Mesenchymal stem cell (in vitro differentiated cells and primary cell): ENCODE measurements at regions not wholly inside any gene's neighbourhood (a gene's known extent, or its start where the extent isn't known, plus 50 kb on each side); places are given as distances from the start of the nearest gene placed in this dataset.

Experiments
- DNase-seq: peaks from one replicate; pipeline ENCODE4 v3.0.0-alpha.2; 2013
- H2AFZ ChIP-seq: one replicate; pipeline ENCODE4 v1.6.1; 2013; ENCODE audit warnings: low read depth, mild to moderate bottlenecking, control low read depth, inconsistent platforms, low read length, moderate library complexity
- H2AK5ac ChIP-seq: 2 replicates; pipeline ENCODE4 v1.6.1; 2013; ENCODE audit warnings: low read length, moderate library complexity, mild to moderate bottlenecking, inconsistent platforms; ENCODE audit not compliant: severe bottlenecking
- H2BK120ac ChIP-seq: one replicate; pipeline ENCODE4 v1.6.1; 2013; ENCODE audit warnings: low read depth, mild to moderate bottlenecking, inconsistent platforms, low read length, moderate library complexity
- H2BK12ac ChIP-seq, 2 experiments: one replicate each; pipeline ENCODE4 v1.6.1; 2013; ENCODE audit warnings: inconsistent platforms in 2 of 2, low read length in 2 of 2, mild to moderate bottlenecking in 2 of 2, moderate library complexity in 2 of 2, control low read depth in 1 of 2
- H2BK15ac ChIP-seq: one replicate; pipeline ENCODE4 v1.6.1; 2013; ENCODE audit warnings: mild to moderate bottlenecking, low read depth, inconsistent platforms; ENCODE audit not compliant: poor library complexity, severe bottlenecking
- H2BK5ac ChIP-seq: 2 replicates; pipeline ENCODE4 v1.6.1; 2013; ENCODE audit warnings: low read depth, mild to moderate bottlenecking, low read length, control low read depth, inconsistent platforms; ENCODE audit not compliant: poor library complexity, severe bottlenecking
- H3K14ac ChIP-seq, 2 experiments: one replicate each; pipeline ENCODE4 v1.6.1; 2013; ENCODE audit warnings: inconsistent platforms in 2 of 2, low read length in 2 of 2, control low read depth in 1 of 2, mild to moderate bottlenecking in 1 of 2, moderate library complexity in 1 of 2
- H3K18ac ChIP-seq, 2 experiments: one replicate each; pipeline ENCODE4 v1.6.1; 2013; ENCODE audit warnings: inconsistent platforms in 2 of 2, low read length in 2 of 2, control low read depth in 1 of 2, low read depth in 1 of 2, mild to moderate bottlenecking in 1 of 2
- H3K23ac ChIP-seq, 2 experiments: one replicate each; pipeline ENCODE4 v1.6.1; 2013; ENCODE audit warnings: inconsistent platforms in 2 of 2, low read length in 2 of 2, mild to moderate bottlenecking in 2 of 2, moderate library complexity in 2 of 2, control low read depth in 1 of 2
- H3K27ac ChIP-seq: 2 replicates; pipeline ENCODE4 v1.5.1; 2013; ENCODE audit warnings: mild to moderate bottlenecking, moderate library complexity, low read length, control low read depth, inconsistent platforms; ENCODE audit not compliant: poor library complexity, severe bottlenecking
- H3K27me3 ChIP-seq, 2 experiments: 2 replicates each; pipeline versions ENCODE4 v1.6.1 to v1.7.0; 2013; ENCODE audit warnings: low read length in 2 of 2, mild to moderate bottlenecking in 2 of 2, moderate library complexity in 2 of 2, control low read depth in 1 of 2, inconsistent platforms in 1 of 2; ENCODE audit not compliant: control insufficient read depth in 1 of 2, insufficient read depth in 1 of 2
- H3K36me3 ChIP-seq, 2 experiments: 2 replicates each; pipeline versions ENCODE4 v1.6.1 to v1.7.0; 2013; ENCODE audit warnings: low read length in 2 of 2, control low read depth in 1 of 2, inconsistent platforms in 1 of 2, low read depth in 1 of 2, mild to moderate bottlenecking in 1 of 2; ENCODE audit not compliant: insufficient read depth in 2 of 2, control insufficient read depth in 1 of 2
- H3K4ac ChIP-seq, 2 experiments: one replicate each; pipeline ENCODE4 v1.6.1; 2013; ENCODE audit warnings: inconsistent platforms in 2 of 2, low read length in 2 of 2, mild to moderate bottlenecking in 2 of 2, moderate library complexity in 2 of 2, control low read depth in 1 of 2, low read depth in 1 of 2
- H3K4me1 ChIP-seq: 2 replicates; pipeline ENCODE4 v1.6.1; 2013; ENCODE audit warnings: low read depth, low read length, control low read depth; ENCODE audit not compliant: control insufficient read depth, insufficient read depth
- H3K4me2 ChIP-seq: 2 replicates; pipeline ENCODE4 v1.6.1; 2013; ENCODE audit warnings: low read length, mild to moderate bottlenecking, inconsistent platforms; ENCODE audit not compliant: poor library complexity, severe bottlenecking
- H3K4me3 ChIP-seq, 2 experiments: 2 replicates each; pipeline versions ENCODE4 v1.5.1 to v1.7.0; 2013; ENCODE audit warnings: low read length in 2 of 2, mild to moderate bottlenecking in 2 of 2, control low read depth in 1 of 2, low read depth in 1 of 2; ENCODE audit not compliant: insufficient read depth in 1 of 2
- H3K79me1 ChIP-seq: replicated peaks from 2 replicates; pipeline ENCODE4 v1.6.1; 2013; ENCODE audit warnings: mild to moderate bottlenecking, control low read depth, low read length, inconsistent platforms; ENCODE audit not compliant: poor library complexity, severe bottlenecking
- H3K9ac ChIP-seq: 2 replicates; pipeline ENCODE4 v1.7.0; 2013; ENCODE audit warnings: mild to moderate bottlenecking, low read length, moderate library complexity
- H3K9me3 ChIP-seq: 2 replicates; pipeline ENCODE4 v1.7.0; 2013; ENCODE audit warnings: mild to moderate bottlenecking, low read length; ENCODE audit not compliant: control insufficient read depth
- H4K8ac ChIP-seq: one replicate; pipeline ENCODE4 v1.6.1; 2013; ENCODE audit warnings: inconsistent platforms, mild to moderate bottlenecking, low read length, moderate library complexity
- H4K91ac ChIP-seq: one replicate; pipeline ENCODE4 v1.6.1; 2013; ENCODE audit warnings: mild to moderate bottlenecking, low read length, inconsistent platforms
- WGBS: methylation state at CpG from one replicate; pipeline ENCODE4 v1.1.7; 2013; ENCODE audit warnings: mixed read lengths; 5-methylcytosine and 5-hydroxymethylcytosine counted together

DNA sequence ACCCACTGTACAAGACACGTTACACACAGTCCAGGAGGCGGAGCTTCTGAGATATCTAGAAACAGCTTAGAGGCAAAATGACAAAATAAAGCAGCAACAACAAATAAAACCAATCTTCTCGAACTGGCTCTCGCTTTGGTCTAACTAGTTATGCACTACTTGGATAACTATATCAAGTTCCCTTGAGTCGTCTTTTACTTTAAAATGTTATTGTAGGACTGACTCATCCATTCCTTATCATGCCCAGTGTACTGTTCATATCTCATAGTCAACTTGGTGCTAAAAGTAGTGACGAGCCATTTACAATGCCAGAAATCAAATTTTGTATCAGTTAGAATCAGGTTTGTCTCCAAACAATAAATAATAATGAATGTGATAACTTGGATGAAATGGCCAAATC, 102.5 kb upstream of the SLC35G4 start:
- H2AK5ac ChIP-seq = no peak overlapping the region
- H2AFZ ChIP-seq = no peak overlapping the region
- no peak overlapping the region for H3K23ac ChIP-seq
- H4K91ac ChIP-seq = no peak overlapping the region
- H3K4ac ChIP-seq = no peak overlapping the region
- no peak overlapping the region for H3K27ac ChIP-seq
- H3K14ac ChIP-seq = no peak overlapping the region
- no peak overlapping the region for H3K4me2 ChIP-seq
- no peak overlapping the region for H3K9ac ChIP-seq
- WGBS = 81% methylated on average over 5 of the region's 6 CpGs
- H2BK120ac ChIP-seq = no peak overlapping the region
- H3K18ac ChIP-seq = no peak overlapping the region
- no peak overlapping the region for H2BK15ac ChIP-seq
- peaks cover 2% of the 10 kb centered on the region for H3K4me1 ChIP-seq
- H3K9me3 ChIP-seq = no peaks in the 10 kb centered on the region
- H3K79me1 ChIP-seq = no peaks in the 10 kb centered on the region
- no peak overlapping the region for H2BK12ac ChIP-seq
- no peaks in the 10 kb centered on the region for H3K36me3 ChIP-seq
- no peak overlapping the region for H2BK5ac ChIP-seq
- DNase-seq = no peak
- no peak overlapping the region for H3K4me3 ChIP-seq
- H4K8ac ChIP-seq = no peak overlapping the region
- H3K27me3 ChIP-seq = peaks cover 0 to 29% of the 10 kb centered on the region in 2 experiments

DNA sequence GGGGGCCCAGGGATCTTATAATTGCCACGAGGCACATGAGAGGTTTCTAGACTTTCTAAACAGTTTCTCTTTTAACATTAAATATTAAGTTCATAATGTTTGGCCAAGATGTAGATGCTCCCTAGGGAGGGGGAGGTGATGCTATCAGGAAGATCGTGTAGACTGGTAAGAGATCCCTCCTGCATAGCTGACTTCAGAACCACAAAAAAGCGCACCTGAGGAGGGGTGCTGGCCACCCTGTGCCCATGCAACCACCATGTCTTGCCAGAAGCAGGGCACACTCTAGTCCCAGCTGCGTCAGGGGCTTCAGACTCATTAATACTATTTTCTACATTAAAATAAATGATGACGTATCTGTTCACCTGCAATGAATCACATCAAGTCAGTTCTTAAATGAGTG, 103.4 kb upstream of the SLC35G4 start:
- Histone ChIP-seq H4K8ac (no peak overlapping the region), H3K4me1 (peaks cover 2% of the 10 kb centered on the region), H3K27me3 (peaks cover 0 to 29% of the 10 kb centered on the region in 2 experiments), H3K4ac (no peak overlapping the region), H3K9ac (no peak overlapping the region), H3K23ac (no peak overlapping the region), H4K91ac (no peak overlapping the region), H2BK120ac (no peak overlapping the region), H3K36me3 (no peaks in the 10 kb centered on the region), H2AK5ac (no peak overlapping the region), H3K27ac (no peak overlapping the region), H2BK5ac (no peak overlapping the region), H2BK12ac (no peak overlapping the region), H3K79me1 (no peaks in the 10 kb centered on the region), H3K4me2 (no peak overlapping the region), H2BK15ac (no peak overlapping the region), H3K18ac (no peak overlapping the region), H3K4me3 (no peak overlapping the region), H3K14ac (no peak overlapping the region), H3K9me3 (no peaks in the 10 kb centered on the region), H2AFZ (no peak overlapping the region)
- no peak for DNase-seq
- WGBS = 90% methylated on average over 4 of the region's 5 CpGs

DNA sequence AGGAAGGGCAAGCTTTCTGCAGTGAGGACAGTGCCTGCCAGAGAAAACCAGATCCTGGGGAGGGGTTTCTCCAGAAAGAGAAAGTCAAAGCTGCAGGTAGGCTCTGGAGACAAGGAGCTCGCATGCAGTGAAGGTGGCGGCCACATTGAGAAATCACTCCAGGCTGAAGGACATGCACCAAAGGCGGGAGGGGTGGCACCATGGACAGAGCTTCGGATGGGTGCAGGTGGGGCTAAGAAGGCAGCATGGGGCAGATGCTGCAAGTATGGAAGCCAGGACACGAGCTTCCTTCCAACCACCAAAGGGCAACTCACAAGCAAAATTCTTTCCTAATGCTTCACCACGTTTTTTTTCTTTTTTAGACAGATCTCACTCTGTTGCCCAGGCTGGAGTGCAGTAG, 104.4 kb upstream of the SLC35G4 start:
- no peaks in the 10 kb centered on the region for H3K36me3 ChIP-seq
- no peak for DNase-seq
- H3K23ac ChIP-seq = no peak overlapping the region
- H2BK5ac ChIP-seq = no peak overlapping the region
- no peaks in the 10 kb centered on the region for H3K9me3 ChIP-seq
- H3K79me1 ChIP-seq = no peaks in the 10 kb centered on the region
- H2BK120ac ChIP-seq = no peak overlapping the region
- peaks cover 0 to 29% of the 10 kb centered on the region in 2 experiments for H3K27me3 ChIP-seq
- no peak overlapping the region for H3K4me3 ChIP-seq
- no peak overlapping the region for H3K14ac ChIP-seq
- no peak overlapping the region for H2AFZ ChIP-seq
- no peak overlapping the region for H3K18ac ChIP-seq
- H2BK12ac ChIP-seq = no peak overlapping the region
- H3K4me1 ChIP-seq = peaks cover 2% of the 10 kb centered on the region
- WGBS = 72% methylated on average over 6 of the region's 6 CpGs
- no peak overlapping the region for H3K4ac ChIP-seq
- H2AK5ac ChIP-seq = no peak overlapping the region
- H4K8ac ChIP-seq = no peak overlapping the region
- no peak overlapping the region for H2BK15ac ChIP-seq
- no peak overlapping the region for H4K91ac ChIP-seq
- no peak overlapping the region for H3K4me2 ChIP-seq
- H3K27ac ChIP-seq = no peak overlapping the region
- H3K9ac ChIP-seq = no peak overlapping the region

DNA sequence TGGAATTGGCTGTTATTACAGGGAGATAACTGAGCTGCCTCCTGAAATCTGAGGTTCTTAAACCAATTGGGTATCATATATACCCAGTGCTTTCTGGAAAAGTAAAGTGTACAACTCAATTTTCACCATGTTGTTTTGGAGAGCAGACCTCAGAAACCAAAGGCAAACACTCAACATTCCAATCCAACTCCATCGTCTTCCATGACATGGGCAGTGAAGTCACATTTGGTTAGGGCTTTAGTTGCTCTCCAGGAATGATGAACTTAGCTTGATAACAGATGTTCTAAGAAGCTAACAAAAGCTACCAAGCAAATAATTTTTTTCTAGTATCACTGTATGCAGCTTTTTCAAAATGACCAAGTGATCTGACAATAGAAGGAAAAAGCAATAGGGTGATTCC, 107.0 kb upstream of the SLC35G4 start:
- Histone ChIP-seq H3K27me3 (peaks cover 0 to 29% of the 10 kb centered on the region in 2 experiments), H2BK5ac (no peak overlapping the region), H4K8ac (no peak overlapping the region), H3K27ac (no peak overlapping the region), H3K18ac (no peak overlapping the region), H3K36me3 (no peaks in the 10 kb centered on the region), H2AK5ac (no peak overlapping the region), H3K4me1 (peaks cover 6% of the 10 kb centered on the region), H3K9me3 (no peaks in the 10 kb centered on the region), H3K4me3 (no peak overlapping the region), H3K79me1 (no peaks in the 10 kb centered on the region), H2BK15ac (no peak overlapping the region), H2BK12ac (no peak overlapping the region), H2BK120ac (no peak overlapping the region), H3K14ac (no peak overlapping the region), H2AFZ (no peak overlapping the region), H3K23ac (no peak overlapping the region), H4K91ac (no peak overlapping the region), H3K4ac (no peak overlapping the region), H3K4me2 (no peak overlapping the region), H3K9ac (no peak overlapping the region)
- DNase-seq = peak; percentile 43
- WGBS = no CpG with 5 or more reads among the region's 1 CpG
